ENCODE measurements at regions not wholly inside any gene's neighbourhood (a gene's known extent, or its start where the extent isn't known, plus 50 kb on each side); places are given as distances from the start of the nearest gene placed in this dataset.

GRCh38 chr16:81175325-81175891 is 63.1 kb upstream of the BCO1 start:
- TF ChIP-seq CTCF (conservative IDR thresholded peaks at IDR 0.05 in 1 of 2, IDR thresholded peaks at IDR 0.05 in 1 of 2; ENCODE audit: low read depth in 1 of 2, low read length in 2 of 2) = no peak
- TF ChIP-seq EZH2 (IDR thresholded peaks at IDR 0.05; ENCODE audit: low read length, missing control alignments) = no peak

Measured in fibroblast of lung (primary cell).